GM18507 (cell line): ENCODE measurements at regions not wholly inside any gene's neighbourhood (a gene's known extent, or its start where the extent isn't known, plus 50 kb on each side); places are given as distances from the start of the nearest gene placed in this dataset.

Experiments
- DNase-seq: peaks from one replicate; pipeline ENCODE4 v3.0.0; 2011; ENCODE audit warnings: low read depth; ENCODE audit not compliant: insufficient read length; ENCODE audit errors: extremely low spot score
- FAIRE-seq: peaks from 2 replicates; lab custom pipeline; 2011; peaks lifted over from hg19 to GRCh38; lab: Jason Lieb, UNC

- no peak for DNase-seq
- no peak for FAIRE-seq
Observed at GRCh38 chr5:159708090-159708489, 208.2 kb upstream of the ADRA1B start.

- DNase-seq (no peak), FAIRE-seq (no peak)
Observed at GRCh38 chr5:159712672-159713071, 203.6 kb upstream of the ADRA1B start.

GRCh38 chr5:159713254-159713653 is 203.0 kb upstream of the ADRA1B start:
- no peak for FAIRE-seq
- DNase-seq, result no peak

- FAIRE-seq (no peak), DNase-seq (no peak)
Observed at GRCh38 chr5:159713773-159714172, 202.5 kb upstream of the ADRA1B start.

- DNase-seq, result no peak
- FAIRE-seq, result no peak
Observed at GRCh38 chr5:159725475-159725874, 190.8 kb upstream of the ADRA1B start.

GRCh38 chr5:159727167-159727566 is 189.1 kb upstream of the ADRA1B start:
- DNase-seq (no peak), FAIRE-seq (no peak)

GRCh38 chr5:159730285-159730684 is 186.0 kb upstream of the ADRA1B start:
- no peak for DNase-seq
- no peak for FAIRE-seq

- FAIRE-seq (no peak), DNase-seq (no peak)
Observed at GRCh38 chr5:159732220-159732619, 184.1 kb upstream of the ADRA1B start.

- FAIRE-seq, result no peak
- no peak for DNase-seq
Observed at GRCh38 chr5:159734366-159734765, 181.9 kb upstream of the ADRA1B start.

- FAIRE-seq (no peak), DNase-seq (no peak)
Observed at GRCh38 chr5:159735036-159735435, 181.2 kb upstream of the ADRA1B start.

- DNase-seq (no peak), FAIRE-seq (no peak)
Observed at GRCh38 chr5:159735749-159736660, 180.3 kb upstream of the ADRA1B start.

- FAIRE-seq (no peak), DNase-seq (no peak)
Observed at GRCh38 chr5:159736844-159737243, 179.4 kb upstream of the ADRA1B start.

- DNase-seq (no peak), FAIRE-seq (no peak)
Observed at GRCh38 chr5:159737263-159737662, 179.0 kb upstream of the ADRA1B start.

- FAIRE-seq (no peak), DNase-seq (no peak)
Observed at GRCh38 chr5:159741829-159742322, 174.4 kb upstream of the ADRA1B start.

- DNase-seq, result no peak
Observed at GRCh38 chr5:159743234-159743633, 173.0 kb upstream of the ADRA1B start.

GRCh38 chr5:159746707-159747106 is 169.6 kb upstream of the ADRA1B start:
- FAIRE-seq (no peak), DNase-seq (no peak)

More at GRCh38 chr5:159743234-159743633, 173.0 kb upstream of the ADRA1B start:
- no peak for FAIRE-seq

GRCh38 chr5:159749146-159749545 is 167.1 kb upstream of the ADRA1B start:
- DNase-seq (no peak), FAIRE-seq (no peak)

GRCh38 chr5:159750226-159750625 is 166.1 kb upstream of the ADRA1B start:
- DNase-seq, result no peak
- no peak for FAIRE-seq

GRCh38 chr5:159751459-159751858 is 164.8 kb upstream of the ADRA1B start:
- no peak for FAIRE-seq
- no peak for DNase-seq

- DNase-seq, result no peak
- FAIRE-seq, result no peak
Observed at GRCh38 chr5:159752622-159753275, 163.5 kb upstream of the ADRA1B start.

- DNase-seq, result no peak
- FAIRE-seq, result no peak
Observed at GRCh38 chr5:159758189-159758588, 158.1 kb upstream of the ADRA1B start.
